GM12873 (cell line): ENCODE measurements at regions not wholly inside any gene's neighbourhood (a gene's known extent, or its start where the extent isn't known, plus 50 kb on each side); places are given as distances from the start of the nearest gene placed in this dataset.

Experiments
- TF ChIP-seq, protein P1 (sequence below): IDR thresholded peaks from 2 replicates; pipeline ENCODE4 v1.5.1; 2012; ENCODE audit warnings: low read depth, mild to moderate bottlenecking, moderate library complexity, low read length, control low read depth; ENCODE audit not compliant: insufficient read depth; ENCODE audit errors: missing control alignments

DNA sequence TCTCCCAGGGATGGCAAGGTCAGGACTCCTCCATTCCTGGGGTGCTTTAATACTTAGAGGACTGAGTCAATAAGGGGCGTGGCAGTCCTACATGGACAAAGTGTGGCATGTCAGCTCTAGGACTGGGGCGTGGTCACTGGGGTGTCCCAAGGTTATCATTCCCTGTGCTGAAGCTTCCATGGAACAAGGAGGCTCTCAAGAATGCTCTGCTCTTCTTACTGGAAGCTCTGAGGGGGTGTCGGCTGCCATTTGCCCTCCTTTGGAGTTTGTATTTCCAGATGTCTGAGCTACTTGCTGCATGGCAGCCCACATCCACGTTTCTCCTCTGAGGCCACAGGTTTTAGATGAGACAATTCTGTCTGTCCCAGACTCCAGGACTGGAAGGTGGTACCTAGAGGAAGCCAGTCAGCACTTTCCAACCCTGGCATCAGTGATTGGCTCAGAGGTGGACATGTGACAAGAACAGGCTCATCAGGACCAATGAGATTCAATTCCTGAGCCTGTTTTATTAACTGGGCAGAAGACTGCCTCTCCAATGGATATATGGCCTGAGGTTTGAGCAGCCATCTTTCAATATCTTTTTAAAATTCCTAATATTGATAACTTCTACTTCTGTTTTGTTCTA is 128.9 kb upstream of the ARL4C start:
- TF ChIP-seq, protein P1, sequence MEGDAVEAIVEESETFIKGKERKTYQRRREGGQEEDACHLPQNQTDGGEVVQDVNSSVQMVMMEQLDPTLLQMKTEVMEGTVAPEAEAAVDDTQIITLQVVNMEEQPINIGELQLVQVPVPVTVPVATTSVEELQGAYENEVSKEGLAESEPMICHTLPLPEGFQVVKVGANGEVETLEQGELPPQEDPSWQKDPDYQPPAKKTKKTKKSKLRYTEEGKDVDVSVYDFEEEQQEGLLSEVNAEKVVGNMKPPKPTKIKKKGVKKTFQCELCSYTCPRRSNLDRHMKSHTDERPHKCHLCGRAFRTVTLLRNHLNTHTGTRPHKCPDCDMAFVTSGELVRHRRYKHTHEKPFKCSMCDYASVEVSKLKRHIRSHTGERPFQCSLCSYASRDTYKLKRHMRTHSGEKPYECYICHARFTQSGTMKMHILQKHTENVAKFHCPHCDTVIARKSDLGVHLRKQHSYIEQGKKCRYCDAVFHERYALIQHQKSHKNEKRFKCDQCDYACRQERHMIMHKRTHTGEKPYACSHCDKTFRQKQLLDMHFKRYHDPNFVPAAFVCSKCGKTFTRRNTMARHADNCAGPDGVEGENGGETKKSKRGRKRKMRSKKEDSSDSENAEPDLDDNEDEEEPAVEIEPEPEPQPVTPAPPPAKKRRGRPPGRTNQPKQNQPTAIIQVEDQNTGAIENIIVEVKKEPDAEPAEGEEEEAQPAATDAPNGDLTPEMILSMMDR = no peak

DNA sequence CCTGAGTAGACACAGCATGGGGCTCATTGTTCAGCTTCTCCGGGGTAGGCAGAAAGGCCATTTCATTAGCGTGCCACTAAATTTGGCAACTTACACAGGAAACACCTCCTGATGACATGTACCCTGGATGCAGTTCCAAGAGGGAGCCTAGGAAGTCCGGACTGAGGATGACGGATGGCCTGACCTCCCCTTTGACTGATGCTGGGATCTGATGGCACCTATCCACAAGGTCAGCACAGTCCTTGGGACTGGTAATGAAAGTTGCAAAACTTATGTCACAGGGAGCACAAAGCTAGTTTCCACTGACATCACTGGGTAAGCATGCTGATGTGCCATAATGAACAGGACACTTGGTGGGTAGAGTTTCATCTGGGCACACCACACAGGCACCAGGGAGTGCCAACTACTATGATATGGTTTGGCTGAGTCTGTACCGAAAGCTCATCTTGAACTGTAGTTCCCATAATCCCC is 126.7 kb upstream of the ARL4C start:
- TF ChIP-seq, protein P1 = no peak

DNA sequence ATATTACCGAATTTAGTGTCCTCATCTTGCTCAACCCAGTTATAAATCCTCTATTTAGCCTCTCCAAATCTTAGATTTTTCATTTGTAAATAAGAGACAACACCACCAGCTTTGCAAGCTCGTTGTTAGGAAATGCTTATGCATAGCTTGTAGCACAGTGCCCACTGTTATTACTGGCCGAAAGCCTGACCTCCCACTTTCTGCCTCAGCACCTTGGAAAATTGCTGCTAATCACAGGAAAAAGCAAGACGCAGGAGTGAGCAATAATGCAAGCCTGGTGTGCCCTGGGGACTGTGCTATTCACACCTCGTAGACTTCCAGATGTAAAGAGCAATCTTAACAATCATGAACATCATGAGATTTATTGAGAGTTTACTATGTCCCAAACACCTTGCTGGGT is 124.2 kb upstream of the ARL4C start:
- TF ChIP-seq, protein P1 = no peak

DNA sequence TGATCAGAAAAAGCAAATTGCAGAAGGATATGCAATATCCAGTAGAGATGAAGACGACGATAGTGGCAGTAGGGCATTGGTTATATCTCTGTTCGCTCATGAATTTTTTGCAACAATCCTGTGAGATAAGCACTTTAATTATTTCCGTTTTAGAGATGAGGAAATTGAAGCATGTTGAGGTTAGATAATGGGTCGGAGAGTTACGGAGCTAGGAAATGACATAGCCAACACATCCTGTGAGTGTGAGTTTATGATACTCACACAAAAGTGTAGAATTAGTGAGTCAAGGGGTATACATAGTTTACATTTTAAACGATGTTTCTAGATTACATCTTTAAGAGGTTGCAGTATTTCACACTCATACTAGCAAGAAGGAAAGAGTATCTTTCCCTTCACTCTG is 123.1 kb upstream of the ARL4C start:
- TF ChIP-seq, protein P1 = no peak

DNA sequence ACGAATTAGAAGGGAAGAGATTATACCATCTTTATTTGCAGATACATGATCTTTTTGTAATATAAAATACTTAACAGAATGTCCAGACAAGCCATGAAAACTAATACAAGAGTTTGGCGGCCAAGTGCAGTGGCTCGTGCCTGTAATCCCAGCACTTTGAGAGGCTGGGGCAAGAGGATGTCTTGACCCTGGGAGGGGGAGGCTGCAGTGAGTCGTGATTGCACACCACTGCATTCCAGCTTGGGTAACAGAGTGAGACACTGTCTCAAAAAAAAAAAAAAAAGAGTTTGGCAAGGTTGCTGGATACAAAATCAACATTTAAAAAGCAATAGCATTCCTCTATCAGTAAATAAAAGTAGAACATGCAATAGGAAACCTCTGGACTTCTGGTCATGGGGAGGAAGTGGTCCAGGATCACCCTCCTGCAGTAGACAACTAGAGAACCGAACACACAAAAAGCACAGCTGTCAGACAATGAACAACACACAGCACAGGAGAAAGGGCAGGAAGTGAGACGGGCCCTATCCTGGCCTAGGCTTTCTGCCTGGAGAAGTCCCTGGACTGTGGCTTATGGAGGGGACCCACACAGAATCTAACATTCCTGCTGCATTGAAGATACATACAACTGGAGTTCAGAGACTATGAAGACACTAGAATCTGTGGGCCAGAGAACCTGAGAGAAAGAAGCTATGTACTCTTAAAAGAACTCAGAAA is 118.9 kb upstream of the ARL4C start:
- TF ChIP-seq, protein P1 = no peak

DNA sequence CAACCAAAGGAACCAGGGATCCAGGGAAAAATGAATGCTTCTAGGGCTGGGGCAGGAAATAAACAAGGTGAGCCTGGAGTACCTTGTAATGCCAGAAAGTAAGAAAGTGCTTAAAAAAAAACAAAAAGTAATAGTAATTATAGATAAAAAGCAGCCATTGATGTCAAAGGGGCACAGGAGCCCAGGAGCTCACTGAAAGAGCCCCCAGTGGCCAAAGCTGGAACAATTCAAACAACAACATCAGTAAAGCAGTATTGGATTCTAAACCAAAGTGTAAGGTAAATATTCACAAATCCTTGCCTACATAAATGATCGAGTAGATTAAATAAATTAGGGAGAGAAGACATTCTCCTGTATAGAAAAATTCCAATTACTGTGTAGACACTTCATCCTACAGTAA is 114.3 kb upstream of the ARL4C start:
- TF ChIP-seq, protein P1 = peak; percentile 57

DNA sequence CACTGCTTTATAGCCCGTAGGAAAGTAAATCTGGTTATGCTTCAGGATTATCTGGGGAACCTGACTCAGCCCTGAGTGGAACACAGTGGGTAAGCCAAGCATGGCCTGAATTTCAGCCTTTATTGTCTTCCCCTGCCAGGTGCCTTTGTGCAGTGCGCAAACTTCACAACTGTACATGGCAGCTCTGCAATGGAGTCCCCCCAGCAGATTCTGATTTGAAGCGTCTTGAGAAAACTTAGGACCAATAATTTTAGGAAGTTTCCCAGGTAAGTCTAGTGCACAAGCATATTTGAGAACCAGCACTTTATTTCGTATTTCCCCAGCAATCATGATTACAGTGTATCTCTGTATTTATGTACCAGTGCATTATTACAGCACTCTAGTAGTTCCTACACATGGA is 112.1 kb upstream of the ARL4C start:
- TF ChIP-seq, protein P1 = no peak
